Dedifferentiated amniotic fluid mesenchymal stem cell (primary cell): ENCODE measurements at regions not wholly inside any gene's neighbourhood (a gene's known extent, or its start where the extent isn't known, plus 50 kb on each side); places are given as distances from the start of the nearest gene placed in this dataset.
"Not testable (repeated sequence)": the region's sequence is repeated elsewhere in the genome, so short reads cannot be mapped to it uniquely, and the experiment has no call there.

Experiments
- DNase-seq: peaks from one replicate; pipeline ENCODE4 v3.0.0-alpha.2; 2016; ENCODE audit errors: extremely low spot score

- DNase-seq: no peak
Measured at GRCh38 chr14:101080922-101081593, 177.5 kb upstream of the RTL1 start.

- no peak for DNase-seq
Measured at GRCh38 chr14:101082036-101082435, 178.5 kb upstream of the RTL1 start.

- no peak for DNase-seq
Measured at GRCh38 chr14:101082436-101083384, 179.2 kb upstream of the RTL1 start.

GRCh38 chr14:101083564-101084435, 180.3 kb upstream of the RTL1 start:
- DNase-seq: no peak

GRCh38 chr14:101084436-101084826, 180.9 kb upstream of the RTL1 start:
- DNase-seq: no peak

- DNase-seq: no peak
Measured at GRCh38 chr14:101086926-101087325, 183.4 kb upstream of the RTL1 start.

GRCh38 chr14:101087614-101088394, 184.3 kb upstream of the RTL1 start:
- DNase-seq: no peak

- no peak for DNase-seq
Measured at GRCh38 chr14:101088395-101088667, 184.8 kb upstream of the RTL1 start.

- DNase-seq: no peak
Measured at GRCh38 chr14:101088714-101089113, 185.2 kb upstream of the RTL1 start.

GRCh38 chr14:101090478-101090877, 187.0 kb upstream of the RTL1 start:
- DNase-seq: not testable (repeated sequence)

- no peak for DNase-seq
Measured at GRCh38 chr14:101090976-101091375, 187.5 kb upstream of the RTL1 start.

- DNase-seq: not testable (repeated sequence)
Measured at GRCh38 chr14:101094916-101095315, 191.4 kb upstream of the RTL1 start.

- DNase-seq: no peak
Measured at GRCh38 chr14:101096551-101096950, 193.0 kb upstream of the RTL1 start.

GRCh38 chr14:101097109-101097793, 193.7 kb upstream of the RTL1 start:
- no peak for DNase-seq

- DNase-seq: no peak
Measured at GRCh38 chr14:101098177-101098576, 194.7 kb upstream of the RTL1 start.

- DNase-seq: no peak
Measured at GRCh38 chr14:101098641-101099040, 195.1 kb upstream of the RTL1 start.

- DNase-seq: no peak
Measured at GRCh38 chr14:101101456-101102056, 198.0 kb upstream of the RTL1 start.

GRCh38 chr14:101102875-101103274, 199.4 kb upstream of the RTL1 start:
- no peak for DNase-seq

GRCh38 chr14:101103321-101103901, 199.9 kb upstream of the RTL1 start:
- DNase-seq: no peak

- no peak for DNase-seq
Measured at GRCh38 chr14:101104485-101104884, 201.0 kb upstream of the RTL1 start.
